HG02759 (cell line): ENCODE measurements at regions not wholly inside any gene's neighbourhood (a gene's known extent, or its start where the extent isn't known, plus 50 kb on each side); places are given as distances from the start of the nearest gene placed in this dataset.
"Not testable (repeated sequence)": the region's sequence is repeated elsewhere in the genome, so short reads cannot be mapped to it uniquely, and the experiment has no call there.

ENCODE experiments used
- ATAC-seq: cut with Tn5 transposase; IDR thresholded peaks from one replicate; pipeline ENCODE4 v1.9.1; 2021; ENCODE audit warnings: mild to moderate bottlenecking, moderate library complexity; ENCODE audit not compliant: unreplicated experiment

DNA sequence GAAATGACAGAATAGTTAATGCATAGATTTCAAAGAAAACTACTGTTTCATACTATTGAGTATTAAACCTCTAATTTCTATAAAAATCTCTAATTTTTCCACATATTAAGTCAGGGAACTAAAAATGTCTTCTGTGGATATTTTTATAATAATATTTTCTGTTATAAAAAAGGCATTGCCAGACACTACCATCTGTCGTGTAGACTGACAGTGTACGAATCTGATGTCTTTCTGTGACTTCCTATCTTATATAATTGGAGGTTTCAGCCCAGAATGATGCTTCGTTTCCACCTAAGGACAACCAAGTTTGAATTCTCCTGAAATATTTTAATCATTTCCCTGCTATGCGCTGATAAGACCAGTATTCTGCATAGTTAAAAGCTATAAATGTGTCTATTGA is 456.6 kb upstream of the ARRDC3 start:
- no peak for ATAC-seq

DNA sequence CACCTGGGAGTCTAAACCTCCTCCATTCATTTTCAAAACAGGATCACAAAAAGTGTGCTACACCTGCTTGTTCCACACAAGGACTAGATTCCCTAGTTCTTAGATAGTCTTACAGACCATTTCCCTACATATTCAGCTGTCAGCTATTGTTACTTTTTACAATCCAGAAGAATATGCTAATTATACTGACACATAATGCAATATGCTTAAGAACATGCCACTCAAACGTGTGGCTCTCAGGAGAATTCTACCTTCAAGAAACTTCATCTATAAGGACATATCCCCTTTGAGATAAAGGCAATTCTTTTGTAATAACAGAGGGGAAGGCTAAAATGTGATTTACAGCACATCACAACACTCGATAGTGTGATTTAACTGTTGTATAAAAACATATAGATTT is 456.1 kb upstream of the ARRDC3 start:
- ATAC-seq = no peak

- no peak for ATAC-seq
Observed at GRCh38 chr5:91830361-91830953, 447.3 kb upstream of the ARRDC3 start.

- ATAC-seq = no peak
Observed at GRCh38 chr5:91825618-91826017, 442.5 kb upstream of the ARRDC3 start.

- ATAC-seq = no peak
Observed at GRCh38 chr5:91824406-91824805, 441.3 kb upstream of the ARRDC3 start.

DNA sequence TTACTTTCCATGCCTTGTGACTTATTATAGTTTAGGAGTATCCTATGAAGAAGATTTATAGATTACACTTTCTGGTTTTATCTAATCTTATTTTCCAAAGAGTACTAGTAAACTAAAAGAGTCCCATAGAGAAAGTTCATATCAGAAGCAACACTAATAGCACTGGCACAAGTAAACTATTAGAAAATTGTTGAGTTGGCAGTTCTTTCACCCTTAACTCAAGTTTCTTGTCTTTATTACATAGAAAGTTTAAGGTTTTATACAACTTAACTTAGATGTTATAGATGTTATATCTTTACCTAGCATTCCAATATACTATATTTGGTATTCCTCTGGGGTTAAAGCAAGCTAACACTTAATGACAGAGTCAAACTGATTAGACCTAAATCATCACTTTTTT is 437.8 kb upstream of the ARRDC3 start:
- no peak for ATAC-seq

DNA sequence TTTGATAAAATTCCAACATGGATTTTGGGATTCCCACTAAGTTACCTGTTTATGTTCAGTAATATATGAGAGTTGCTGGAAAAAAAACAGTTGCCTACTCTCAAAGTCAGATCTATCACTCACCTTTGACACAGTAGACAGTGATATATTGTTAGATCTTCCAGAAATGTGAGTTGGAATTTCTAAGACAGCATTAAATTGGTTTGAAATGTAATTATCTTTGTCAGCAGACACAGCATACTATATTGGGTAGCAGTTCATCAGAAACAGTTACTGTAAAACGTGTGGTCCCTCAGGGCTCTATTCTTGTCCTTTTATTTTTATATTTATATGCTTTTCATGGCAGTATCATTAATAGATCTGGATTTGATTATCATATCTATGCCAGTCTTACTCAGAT is 433.6 kb upstream of the ARRDC3 start:
- ATAC-seq = no peak

DNA sequence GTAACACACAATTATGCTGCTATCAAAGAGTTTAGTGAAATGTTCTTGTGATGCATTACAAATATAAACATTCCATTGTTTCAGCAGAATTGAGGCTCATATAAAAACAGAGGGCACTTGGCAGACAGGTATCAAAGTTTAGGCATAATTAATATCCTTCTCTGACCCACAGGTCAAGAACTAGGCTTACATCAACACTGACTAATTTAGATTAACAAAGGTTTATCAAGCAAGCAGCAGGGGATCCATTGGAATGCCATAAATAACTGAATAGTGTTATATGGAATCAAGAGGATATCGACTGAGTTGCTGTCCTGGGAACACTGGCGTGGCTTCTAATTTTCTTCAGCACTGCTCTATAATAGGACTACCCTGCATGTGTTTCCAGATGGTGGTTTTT is 414.5 kb upstream of the ARRDC3 start:
- no peak for ATAC-seq

DNA sequence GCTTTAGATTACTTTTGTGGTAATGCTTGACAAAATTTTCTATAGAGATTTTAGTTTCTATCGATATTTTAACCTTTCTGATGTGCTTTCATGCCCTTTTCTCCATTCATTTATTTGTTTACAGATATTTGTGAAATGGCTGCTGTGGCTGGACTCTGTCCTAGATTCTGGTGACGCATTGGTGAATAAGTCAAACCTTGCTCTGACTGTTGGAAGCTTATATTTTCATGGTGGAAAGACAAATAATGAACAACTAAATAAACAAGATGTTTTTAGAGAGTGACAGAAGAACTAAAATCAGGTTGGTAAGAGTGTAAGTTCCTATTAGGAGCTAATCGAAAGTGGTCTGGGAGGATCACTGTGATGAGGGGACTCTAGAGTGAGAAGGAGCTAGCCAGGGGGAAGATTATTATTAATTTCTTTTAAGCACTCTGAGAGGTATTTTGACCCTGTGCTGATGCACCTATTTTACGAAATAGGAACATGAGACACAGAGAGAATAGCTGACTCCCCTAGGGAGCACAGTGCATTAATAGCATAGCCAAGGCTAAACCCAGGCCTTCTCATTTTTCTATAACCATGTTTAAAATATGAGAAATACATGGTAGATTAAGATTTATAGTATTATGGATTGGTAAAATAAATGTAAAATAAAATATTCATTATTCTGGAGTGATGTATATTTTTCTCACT is 411.9 kb upstream of the ARRDC3 start:
- ATAC-seq = no peak

DNA sequence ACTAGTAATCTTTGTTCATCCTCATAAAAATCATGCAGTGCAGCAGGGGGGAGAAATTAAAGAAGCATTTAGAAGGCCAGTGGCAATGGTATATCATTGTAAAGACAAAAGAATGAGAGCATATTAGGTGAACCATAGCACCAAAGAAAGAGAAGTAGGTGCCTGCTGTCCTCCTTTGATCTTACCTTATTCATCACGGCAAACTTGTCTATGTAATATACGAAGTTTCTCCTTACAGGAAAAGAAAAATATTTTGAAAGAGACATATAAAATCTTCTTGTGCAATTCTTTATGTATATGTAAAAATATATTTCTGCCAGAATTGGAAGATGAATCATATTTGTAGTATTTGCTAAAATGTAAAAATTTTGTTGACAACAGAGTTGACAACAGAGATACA is 411.3 kb upstream of the ARRDC3 start:
- no peak for ATAC-seq

- ATAC-seq = no peak
Observed at GRCh38 chr5:91787718-91788117, 404.6 kb upstream of the ARRDC3 start.

DNA sequence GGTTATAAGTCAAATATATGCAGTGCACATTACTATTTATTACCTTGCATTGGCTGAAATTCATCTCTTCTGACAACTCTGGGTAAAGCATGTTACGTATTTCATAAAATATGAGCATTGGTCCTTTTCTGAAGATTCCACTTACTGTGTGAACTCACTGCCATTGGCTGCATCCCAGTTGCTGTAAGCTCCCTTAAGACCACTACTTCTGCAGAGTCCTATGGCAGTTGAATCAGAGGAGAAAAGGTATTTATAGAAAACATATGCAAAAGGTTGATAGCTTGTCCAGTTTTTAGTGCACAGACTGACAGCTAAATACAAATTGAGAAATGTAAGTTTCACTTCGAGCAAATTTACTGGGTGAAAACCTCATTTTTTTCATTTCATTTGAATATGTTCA is 394.6 kb upstream of the ARRDC3 start:
- ATAC-seq = no peak

- ATAC-seq = no peak
Observed at GRCh38 chr5:91776249-91776648, 393.1 kb upstream of the ARRDC3 start.

- ATAC-seq = no peak
Observed at GRCh38 chr5:91770400-91770799, 387.3 kb upstream of the ARRDC3 start.

GRCh38 chr5:91757383-91757782 is 374.3 kb upstream of the ARRDC3 start:
- ATAC-seq = not testable (repeated sequence)

DNA sequence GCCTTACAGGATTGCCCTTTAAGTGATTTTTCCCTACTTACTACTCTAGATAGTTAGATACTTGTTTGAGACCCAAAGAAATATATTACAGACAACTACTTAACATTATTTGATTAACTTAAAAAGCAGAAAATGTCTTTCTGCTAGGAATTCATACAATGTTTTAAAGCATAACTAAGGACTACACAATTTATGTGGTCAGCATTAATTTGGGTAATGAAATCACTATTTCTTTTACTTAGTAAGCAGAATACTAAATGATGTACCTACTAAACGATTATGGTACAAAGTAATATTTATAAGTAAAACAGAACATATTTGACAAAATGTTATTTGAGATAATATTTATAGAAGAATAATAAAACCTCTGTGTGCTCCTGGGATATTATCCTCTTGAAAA is 371.9 kb upstream of the ARRDC3 start:
- ATAC-seq = no peak

- not testable (repeated sequence) for ATAC-seq
Observed at GRCh38 chr5:91744470-91744869, 361.4 kb upstream of the ARRDC3 start.

DNA sequence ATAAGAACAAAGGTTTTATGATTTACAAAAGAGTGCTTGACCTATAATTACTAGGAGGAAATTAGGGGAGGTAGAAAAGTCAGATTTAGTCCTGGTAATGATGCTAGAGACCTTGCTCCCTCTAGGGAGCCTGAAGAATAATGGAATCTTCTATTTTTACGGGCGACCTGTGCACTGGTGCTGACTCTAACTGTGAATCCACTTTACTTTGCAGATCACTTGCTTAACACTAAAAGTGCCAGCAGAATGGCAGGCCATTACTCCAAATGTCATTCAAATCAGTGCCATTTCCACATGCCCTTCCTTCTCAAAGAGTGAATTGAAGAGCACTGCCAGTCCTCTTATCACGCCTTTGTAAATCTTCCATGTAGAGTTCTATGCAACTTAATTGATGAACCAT is 359.4 kb upstream of the ARRDC3 start:
- ATAC-seq = no peak

DNA sequence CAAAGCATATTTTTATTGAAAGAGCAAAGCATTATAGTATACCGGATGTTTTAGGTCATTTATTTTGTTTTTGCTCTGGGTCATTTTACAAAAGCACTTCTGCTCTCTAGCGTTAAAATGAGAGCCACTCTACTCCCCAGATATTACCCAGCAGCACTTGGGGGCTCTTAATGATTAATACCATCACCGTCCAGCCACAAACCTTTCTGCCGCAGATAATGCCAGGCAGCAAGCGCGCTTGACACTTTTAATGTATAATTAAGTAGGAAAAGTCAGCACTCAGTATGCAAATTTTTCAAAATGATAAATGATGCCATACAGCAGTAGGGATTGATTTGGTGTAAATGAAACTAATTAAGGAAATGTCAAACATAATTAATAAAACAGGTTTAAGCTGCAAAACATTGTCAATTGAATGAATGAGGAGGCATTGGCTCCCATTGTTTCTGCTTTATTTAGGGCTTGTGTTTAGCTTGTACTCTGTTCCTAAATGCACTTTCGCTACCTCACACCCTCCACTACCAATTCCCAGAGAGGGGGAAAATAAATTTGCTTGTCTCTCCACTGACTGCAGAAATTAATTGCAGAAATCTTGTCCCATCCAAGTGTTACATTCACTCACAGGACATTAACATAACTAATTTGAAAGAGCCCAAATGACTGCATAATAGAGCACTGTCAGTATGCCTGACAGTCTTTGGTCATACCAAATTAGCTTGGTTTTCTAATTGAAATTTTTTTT is 358.8 kb upstream of the ARRDC3 start:
- ATAC-seq = no peak

DNA sequence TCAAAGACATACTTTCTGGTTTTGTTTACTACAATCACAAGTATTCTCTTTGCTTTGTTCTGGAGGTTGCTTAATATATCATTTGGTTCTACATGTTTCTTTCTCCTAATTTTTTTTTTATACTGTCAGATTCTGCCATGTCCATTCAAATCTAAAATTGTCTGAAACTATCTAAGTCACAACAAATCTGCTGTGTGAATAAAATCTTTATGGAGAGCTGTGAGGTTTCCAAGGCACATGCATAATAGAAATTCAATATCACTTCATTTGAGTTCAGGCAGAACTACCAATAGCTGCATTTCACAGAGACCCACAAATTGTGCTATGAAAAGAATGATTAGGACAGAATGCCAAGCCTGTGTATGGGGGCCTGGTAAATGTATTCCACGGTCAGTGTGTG is 346.9 kb upstream of the ARRDC3 start:
- no peak for ATAC-seq

DNA sequence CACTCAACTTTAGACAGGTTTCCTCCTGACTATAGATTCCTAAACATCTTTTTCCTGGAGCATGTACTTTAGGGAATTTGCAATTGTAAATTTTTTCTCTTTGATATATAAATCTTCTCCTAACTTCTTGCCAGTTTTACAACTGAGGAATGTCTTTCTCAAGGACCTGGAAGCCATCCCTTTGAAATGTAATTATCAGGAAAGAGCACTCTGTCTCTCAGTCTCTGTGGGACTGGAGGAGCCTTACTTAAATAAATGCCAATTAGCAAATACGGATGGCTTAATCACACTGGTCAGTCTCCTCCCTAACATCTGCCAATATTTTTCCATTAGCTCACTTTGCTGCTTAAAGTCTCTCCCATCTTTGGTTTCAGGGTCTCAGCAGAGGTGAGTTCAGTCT is 344.3 kb upstream of the ARRDC3 start:
- ATAC-seq = no peak

- no peak for ATAC-seq
Observed at GRCh38 chr5:91722736-91723467, 339.8 kb upstream of the ARRDC3 start.
